ENCODE measurements at regions not wholly inside any gene's neighbourhood (a gene's known extent, or its start where the extent isn't known, plus 50 kb on each side); places are given as distances from the start of the nearest gene placed in this dataset.

GRCh38 chrX:40260146-40260747 lies 162.5 kb upstream of the BCOR start:
- intact Hi-C loops (cut with DNase I; ENCODE audit: low total_unique reads), result loop anchor here (10.0 kb wide), 2 partner anchors 85 to 165 kb away; partner anchors contain the start of gene BCOR
- Histone ChIP-seq H3K9me3 (no peaks in the 10 kb centered on the region), H3K4me1 (no peaks in the 10 kb centered on the region), H3K36me3 (no peaks in the 10 kb centered on the region), H3K27ac (no peak overlapping the region), H3K4me3 (no peak overlapping the region), H3K27me3 (no peaks in the 10 kb centered on the region)
- in situ Hi-C loops (cut with MboI; ENCODE audit: low sequenced_read_pairs in 4 of 4), result loop anchor here in 3 of 4 donors (10.0 to 25.0 kb wide), 4 partner anchors 423 to 535 kb away; no protein-coding TSS in a partner anchor
- TF ChIP-seq, protein P1, sequence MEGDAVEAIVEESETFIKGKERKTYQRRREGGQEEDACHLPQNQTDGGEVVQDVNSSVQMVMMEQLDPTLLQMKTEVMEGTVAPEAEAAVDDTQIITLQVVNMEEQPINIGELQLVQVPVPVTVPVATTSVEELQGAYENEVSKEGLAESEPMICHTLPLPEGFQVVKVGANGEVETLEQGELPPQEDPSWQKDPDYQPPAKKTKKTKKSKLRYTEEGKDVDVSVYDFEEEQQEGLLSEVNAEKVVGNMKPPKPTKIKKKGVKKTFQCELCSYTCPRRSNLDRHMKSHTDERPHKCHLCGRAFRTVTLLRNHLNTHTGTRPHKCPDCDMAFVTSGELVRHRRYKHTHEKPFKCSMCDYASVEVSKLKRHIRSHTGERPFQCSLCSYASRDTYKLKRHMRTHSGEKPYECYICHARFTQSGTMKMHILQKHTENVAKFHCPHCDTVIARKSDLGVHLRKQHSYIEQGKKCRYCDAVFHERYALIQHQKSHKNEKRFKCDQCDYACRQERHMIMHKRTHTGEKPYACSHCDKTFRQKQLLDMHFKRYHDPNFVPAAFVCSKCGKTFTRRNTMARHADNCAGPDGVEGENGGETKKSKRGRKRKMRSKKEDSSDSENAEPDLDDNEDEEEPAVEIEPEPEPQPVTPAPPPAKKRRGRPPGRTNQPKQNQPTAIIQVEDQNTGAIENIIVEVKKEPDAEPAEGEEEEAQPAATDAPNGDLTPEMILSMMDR (IDR thresholded peaks at IDR 0.05 in 4 of 5, conservative IDR thresholded peaks at IDR 0.05 in 1 of 5), result no peak
- TF ChIP-seq POLR2A (IDR thresholded peaks at IDR 0.05), result no peak
- DNase-seq (no peak), ATAC-seq (no peak)

DNA sequence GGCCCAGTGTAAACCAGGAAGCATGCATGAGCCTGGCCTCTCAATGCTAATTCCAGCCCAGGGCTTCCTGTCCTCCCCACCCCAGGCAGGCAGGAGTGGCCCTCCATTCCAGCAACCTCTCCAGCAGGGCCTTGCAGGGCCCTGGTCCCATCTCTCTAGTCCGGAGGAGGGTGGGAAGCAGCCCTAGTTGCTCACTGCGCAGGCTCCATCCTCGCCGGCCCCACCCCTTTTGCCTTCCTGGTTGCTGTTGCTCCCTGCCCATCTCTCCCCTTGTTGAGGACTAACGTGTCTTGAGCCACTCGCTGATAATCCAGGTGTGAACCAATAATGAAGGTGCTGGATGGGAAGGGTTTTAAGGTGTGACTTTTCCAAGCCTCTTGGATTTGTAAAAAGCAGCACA lies 161.2 kb upstream of the BCOR start:
- in situ Hi-C loops (cut with MboI; ENCODE audit: low sequenced_read_pairs in 4 of 4), result loop anchor here in 2 of 4 donors (25.0 kb wide), 2 partner anchors 422 to 522 kb away; no protein-coding TSS in a partner anchor

GRCh38 chrX:40253771-40254170 lies 156.0 kb upstream of the BCOR start:
- intact Hi-C loops (cut with DNase I; ENCODE audit: low total_unique reads), result no loop called here

More for the DNA sequence above, 161.2 kb upstream of the BCOR start:
- no peak overlapping the region for H3K27ac ChIP-seq
- intact Hi-C loops (cut with DNase I; ENCODE audit: low total_unique reads), result no loop called here
- no peaks in the 10 kb centered on the region for H3K4me1 ChIP-seq
- no peak for TF ChIP-seq POLR2A (IDR thresholded peaks at IDR 0.05)
- H3K27me3 ChIP-seq, result no peaks in the 10 kb centered on the region
- no peaks in the 10 kb centered on the region for H3K9me3 ChIP-seq
- ATAC-seq (no peak), DNase-seq (no peak)
- no peaks in the 10 kb centered on the region for H3K36me3 ChIP-seq
- H3K4me3 ChIP-seq, result no peak overlapping the region

DNA sequence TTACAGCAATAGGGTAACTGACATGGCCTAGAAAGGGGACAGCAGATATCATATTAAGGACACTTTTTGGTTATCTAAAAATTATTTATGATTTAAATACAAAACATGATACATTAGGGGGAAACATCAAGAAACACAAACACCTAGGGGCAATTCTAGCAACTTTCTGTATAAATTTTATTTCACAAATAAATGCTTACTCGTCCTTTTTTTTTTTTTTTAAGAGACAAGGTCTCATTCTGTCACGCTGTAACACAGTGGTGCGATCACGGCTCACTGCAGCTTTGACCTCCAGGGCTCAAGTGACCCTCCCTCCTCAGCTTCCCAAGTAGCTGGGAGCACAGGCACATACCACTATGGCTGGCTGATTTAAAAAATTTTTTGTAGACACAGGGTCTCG lies 151.8 kb upstream of the BCOR start:
- Histone ChIP-seq H3K27me3 (no peaks in the 10 kb centered on the region), H3K4me3 (no peak overlapping the region), H3K9me3 (no peaks in the 10 kb centered on the region), H3K36me3 (no peaks in the 10 kb centered on the region), H3K27ac (no peak overlapping the region), H3K4me1 (no peaks in the 10 kb centered on the region)
- in situ Hi-C loops (cut with MboI; ENCODE audit: low sequenced_read_pairs in 4 of 4), result no loop called here
- ATAC-seq (no peak), DNase-seq (no peak)
- intact Hi-C loops (cut with DNase I; ENCODE audit: low total_unique reads), result no loop called here
- TF ChIP-seq, protein P1 (IDR thresholded peaks at IDR 0.05 in 4 of 5, conservative IDR thresholded peaks at IDR 0.05 in 1 of 5), result no peak
- no peak for TF ChIP-seq POLR2A (IDR thresholded peaks at IDR 0.05)

More at GRCh38 chrX:40253771-40254170, 156.0 kb upstream of the BCOR start:
- Histone ChIP-seq H3K9me3 (no peaks in the 10 kb centered on the region), H3K4me3 (no peak overlapping the region), H3K4me1 (no peaks in the 10 kb centered on the region), H3K36me3 (no peaks in the 10 kb centered on the region), H3K27ac (no peak overlapping the region), H3K27me3 (no peaks in the 10 kb centered on the region)
- ATAC-seq, result no peak
- DNase-seq, result no peak
- in situ Hi-C loops (cut with MboI; ENCODE audit: low sequenced_read_pairs in 4 of 4), result loop anchor here in 2 of 4 donors (25.0 kb wide), 2 partner anchors 416 to 516 kb away; no protein-coding TSS in a partner anchor
- TF ChIP-seq, protein P1 (IDR thresholded peaks at IDR 0.05 in 4 of 5, conservative IDR thresholded peaks at IDR 0.05 in 1 of 5), result no peak
- TF ChIP-seq POLR2A (IDR thresholded peaks at IDR 0.05), result no peak

DNA sequence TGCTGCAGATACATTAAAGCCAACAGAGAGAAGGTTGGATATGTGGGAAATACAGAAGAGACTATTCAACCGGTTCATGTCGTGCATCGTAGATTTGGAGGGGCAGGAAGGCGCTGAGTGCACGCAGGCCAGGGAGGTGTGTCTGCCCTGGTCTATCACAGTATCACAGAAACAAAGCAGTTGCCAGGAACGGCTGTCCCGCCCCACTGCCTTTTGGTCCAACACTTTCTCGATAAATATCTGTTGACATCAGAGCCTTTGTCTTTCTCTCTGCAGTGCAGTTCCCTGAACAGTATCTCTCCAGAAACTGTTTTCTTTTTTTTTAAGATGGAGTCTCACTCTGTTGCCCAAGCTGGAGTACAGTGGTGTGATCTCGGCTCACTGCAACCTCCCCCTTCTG lies 151.1 kb upstream of the BCOR start:
- intact Hi-C loops (cut with DNase I; ENCODE audit: low total_unique reads) (no loop called here), in situ Hi-C loops (cut with MboI; ENCODE audit: low sequenced_read_pairs in 4 of 4) (no loop called here)
- no peak for TF ChIP-seq POLR2A (IDR thresholded peaks at IDR 0.05)
- TF ChIP-seq, protein P1 (IDR thresholded peaks at IDR 0.05 in 4 of 5, conservative IDR thresholded peaks at IDR 0.05 in 1 of 5), result no peak
- Histone ChIP-seq H3K27ac (no peak overlapping the region), H3K9me3 (no peaks in the 10 kb centered on the region), H3K4me1 (no peaks in the 10 kb centered on the region), H3K36me3 (no peaks in the 10 kb centered on the region), H3K27me3 (no peaks in the 10 kb centered on the region), H3K4me3 (no peak overlapping the region)
- no peak for DNase-seq
- no peak for ATAC-seq
